ENCODE measurements at regions not wholly inside any gene's neighbourhood (a gene's known extent, or its start where the extent isn't known, plus 50 kb on each side); places are given as distances from the start of the nearest gene placed in this dataset.

DNA sequence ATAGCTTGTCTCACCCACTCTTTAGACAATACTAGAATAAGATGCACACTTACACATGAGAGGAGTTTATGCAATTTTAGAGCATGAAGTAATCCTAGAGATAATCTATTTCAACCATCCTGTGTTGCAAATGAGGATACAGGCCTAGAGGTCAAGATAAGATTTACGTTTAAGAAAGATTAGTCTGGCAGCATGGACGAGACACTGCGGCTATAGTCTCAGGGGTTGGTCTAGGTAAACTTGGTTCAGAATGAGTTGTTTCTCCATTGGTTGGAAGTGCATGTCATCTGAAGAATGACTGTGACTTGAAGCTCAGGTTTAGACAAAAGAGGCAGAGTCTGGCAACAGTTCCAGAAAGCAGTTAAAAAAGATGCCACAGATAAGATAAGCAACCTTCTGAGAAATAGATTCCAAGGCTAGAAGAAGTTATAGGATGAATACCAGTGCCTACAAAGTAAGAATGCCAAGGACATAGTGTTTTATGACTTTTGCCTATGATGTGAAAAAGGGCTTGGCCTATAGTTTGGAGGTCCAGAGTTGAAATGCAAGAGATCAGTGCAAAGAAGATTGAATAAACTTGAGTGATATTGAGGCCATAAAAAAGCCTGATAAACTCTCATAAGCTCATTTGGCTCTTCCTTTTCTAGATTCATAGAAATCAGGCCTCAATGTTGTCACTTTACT, 631.0 kb downstream of the SQOR start:
- DNase-seq: no peak

DNA sequence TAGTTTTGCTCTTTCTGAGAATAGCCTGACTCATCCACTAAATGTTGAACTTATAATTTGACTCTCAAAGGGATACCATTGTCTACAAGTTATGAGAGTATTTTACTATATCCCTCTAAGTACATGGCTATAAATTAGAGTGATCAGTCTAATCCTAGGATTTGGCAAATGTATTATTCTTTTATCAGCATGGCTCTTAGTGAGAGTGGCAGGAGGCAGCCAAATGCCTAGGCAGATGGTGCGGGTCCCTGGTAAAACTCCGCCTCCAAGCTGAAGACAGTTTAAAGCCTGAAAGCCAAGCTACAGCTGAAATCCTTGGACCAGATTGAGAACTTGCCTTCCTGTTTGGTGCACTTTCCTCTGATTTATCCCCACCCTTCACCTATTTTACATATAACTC, 631.8 kb downstream of the SQOR start:
- DNase-seq: no peak

DNA sequence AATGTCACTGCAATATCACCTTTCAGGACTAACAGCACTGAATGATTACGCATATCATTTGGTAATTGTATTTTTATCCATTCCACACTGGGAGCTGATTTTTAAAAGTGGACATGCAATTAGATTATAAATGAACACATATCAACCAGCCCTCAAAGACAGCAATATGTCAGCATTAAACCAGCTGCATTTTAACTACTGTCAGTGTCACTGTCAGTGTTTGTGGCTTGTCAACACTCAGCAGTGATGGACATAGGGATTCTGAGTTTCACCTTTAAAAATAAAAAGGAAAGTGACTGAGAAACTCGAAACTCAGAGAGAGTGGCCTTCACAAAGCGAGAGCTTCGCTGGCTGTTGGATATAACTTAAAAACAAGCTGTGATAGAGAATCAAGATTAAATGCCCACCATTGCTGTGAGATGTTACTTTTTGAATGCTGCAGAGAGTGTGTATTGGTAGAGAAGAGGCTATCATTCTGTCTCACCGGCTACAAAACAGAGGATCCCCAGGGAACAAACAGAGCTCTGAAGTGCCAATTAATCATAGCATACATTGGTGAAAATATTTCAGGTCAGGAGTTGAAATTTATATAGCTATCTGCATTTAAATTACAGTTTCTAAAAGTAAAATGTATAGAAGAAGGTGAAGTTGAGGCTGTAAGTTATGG, 635.8 kb downstream of the SQOR start:
- DNase-seq: no peak

DNA sequence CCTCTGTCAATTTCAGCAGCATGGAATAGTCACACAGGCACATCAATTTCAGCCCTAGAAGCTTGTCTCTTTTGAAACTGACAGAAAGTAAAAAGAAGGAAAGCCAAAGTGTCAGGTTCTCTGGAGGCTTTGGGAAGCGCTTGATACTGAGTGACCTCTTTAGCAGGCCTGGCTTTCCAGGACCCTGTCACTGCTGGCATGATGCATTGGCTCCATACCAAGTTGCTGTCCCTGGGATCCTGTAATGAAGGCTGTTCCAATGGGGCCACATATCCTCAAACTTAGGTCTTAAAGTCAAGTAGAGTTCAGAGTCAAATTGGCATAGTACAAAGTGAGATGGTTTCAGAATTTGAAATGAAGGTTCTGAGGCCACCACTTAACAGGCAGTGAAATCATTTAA, 640.9 kb downstream of the SQOR start:
- DNase-seq: no peak

DNA sequence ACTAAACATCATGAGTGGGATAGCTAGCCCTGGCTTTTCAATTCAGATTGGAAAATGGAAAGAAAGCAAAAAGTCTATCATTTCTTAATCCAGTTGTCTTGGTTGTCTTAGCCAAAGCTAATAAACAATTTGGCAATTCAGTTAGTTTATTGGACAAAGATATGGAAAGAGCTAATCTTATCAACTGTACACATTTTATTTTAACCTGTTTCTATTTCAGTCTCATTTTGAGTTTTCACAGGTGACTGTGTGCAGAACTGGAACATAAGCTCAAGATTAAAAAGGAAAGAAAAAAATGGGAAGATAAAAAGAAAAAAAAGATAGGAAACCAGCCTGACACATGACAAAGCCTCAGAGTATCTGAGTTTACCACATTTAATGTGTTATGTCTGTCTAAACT, 642.6 kb downstream of the SQOR start:
- DNase-seq: no peak

DNA sequence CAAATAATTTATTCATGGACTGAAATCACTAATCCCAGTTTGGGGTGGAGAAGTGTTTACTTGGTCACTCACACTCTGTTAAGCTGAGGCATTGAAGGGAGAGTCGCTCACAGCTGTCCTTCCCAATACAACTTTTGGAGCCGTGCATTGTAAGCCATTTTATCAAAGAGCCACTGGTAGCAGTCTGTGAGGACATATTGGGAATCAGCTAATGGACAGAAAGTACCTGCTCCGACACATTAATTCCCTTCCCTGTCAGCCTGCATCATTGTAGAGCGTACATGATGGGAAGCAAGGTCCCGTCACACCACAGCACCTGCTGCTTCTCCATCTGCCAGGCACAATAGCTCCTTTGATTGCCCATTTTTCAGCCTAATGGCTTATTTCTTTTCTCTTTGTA, 643.2 kb downstream of the SQOR start:
- DNase-seq: peak; percentile 87

DNA sequence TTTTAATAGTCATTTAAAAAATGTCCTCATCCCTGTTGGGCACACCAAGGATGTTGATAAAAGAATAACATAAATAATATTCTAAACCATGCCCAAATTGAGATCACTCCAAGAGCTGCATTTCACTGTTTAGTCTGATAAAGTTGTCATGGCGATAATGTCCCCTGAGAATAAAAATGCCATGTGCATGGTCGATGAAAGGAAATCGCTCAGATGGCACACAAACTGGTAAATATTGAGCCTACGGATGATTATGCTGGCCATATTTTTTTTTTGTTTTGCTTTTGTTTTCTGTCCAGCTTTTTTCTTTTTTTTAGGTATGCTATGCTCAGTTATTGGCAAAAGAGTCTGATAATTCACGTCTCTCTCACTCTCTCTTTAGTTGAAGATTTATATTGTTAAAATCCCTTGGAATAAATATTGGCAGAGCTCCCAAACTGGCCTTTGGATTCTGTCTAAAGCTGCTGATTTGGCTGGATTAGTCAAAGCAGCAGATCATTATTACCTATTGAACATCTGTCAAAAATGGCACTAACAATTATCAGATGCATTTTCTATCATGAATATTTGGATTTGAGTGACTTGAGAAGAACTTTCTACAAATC, 643.8 kb downstream of the SQOR start:
- peak; percentile 87 for DNase-seq

DNA sequence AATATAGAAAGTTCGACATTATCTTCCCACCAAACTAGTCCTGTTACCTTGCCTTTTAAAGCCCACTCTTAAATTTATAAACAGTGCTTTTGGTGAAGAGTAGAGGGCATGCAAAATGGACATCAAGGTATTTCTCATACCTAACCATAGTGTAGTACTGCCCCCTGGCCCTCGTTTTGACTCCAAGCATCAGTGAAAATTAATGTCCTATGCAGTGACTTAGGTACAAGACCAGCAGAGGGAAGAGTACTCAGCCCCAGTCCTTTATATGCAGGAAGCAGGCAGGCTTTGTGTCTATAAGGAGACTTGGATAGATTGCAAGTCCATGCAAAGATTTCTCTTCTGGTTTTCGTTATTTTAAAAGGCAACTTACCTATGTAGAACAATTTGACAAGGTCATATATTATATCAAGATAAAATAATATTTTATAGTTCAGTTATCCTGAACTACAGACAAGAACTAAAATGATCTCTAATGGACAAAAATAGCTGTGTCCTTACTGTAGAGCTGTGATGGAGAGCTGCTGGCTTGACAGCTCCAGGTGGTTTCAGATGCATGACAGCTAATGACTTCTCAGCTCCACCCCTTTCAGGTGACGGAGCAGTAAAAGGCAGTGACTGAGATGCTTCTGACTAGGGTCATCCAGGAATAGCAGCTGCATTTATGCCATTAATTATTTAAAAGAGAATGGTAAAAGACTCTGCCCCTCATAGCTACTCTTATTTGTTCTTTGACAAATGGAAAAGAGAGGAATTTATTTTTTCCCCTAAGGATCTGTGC, 646.1 kb downstream of the SQOR start:
- peak; percentile 70 for DNase-seq

DNA sequence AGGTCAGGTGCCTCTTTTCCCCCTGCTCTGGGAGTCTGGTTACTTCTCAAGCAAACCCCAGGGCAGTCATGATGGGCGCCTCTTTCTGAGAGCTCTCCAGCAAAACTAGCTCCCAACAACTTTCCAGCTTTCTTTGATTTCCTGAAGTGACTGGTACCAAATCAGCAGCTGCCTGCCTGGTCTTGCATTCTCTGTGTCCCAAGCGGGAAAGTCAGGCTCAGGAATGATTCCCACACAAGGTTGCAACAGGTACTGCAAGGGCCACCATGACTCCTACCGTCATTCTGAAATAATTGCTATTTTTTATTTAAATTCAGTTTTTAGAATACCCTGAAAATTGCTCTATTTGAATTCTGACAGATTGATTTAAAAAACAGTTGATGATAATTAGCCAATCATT, 658.7 kb downstream of the SQOR start:
- DNase-seq: no peak

DNA sequence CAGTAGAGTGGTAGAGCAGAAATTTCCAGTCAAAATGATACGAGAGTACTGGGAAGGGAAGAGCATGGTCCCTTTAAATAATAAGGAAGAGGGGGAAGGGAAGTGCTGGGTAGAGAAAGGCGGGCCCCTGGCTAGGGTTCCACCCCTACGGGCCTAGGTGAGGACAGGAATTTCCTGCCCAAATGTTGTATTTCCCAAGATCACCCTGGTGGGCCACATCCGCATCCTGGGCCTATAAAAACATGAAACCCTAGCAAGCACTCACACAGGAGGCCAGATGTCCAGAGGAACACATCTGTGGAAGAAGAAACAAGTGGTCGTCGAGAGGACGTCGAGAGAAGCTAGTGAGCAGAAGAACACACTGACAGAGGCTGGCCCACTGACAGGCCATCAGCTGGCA, 661.2 kb downstream of the SQOR start:
- DNase-seq: no peak

DNA sequence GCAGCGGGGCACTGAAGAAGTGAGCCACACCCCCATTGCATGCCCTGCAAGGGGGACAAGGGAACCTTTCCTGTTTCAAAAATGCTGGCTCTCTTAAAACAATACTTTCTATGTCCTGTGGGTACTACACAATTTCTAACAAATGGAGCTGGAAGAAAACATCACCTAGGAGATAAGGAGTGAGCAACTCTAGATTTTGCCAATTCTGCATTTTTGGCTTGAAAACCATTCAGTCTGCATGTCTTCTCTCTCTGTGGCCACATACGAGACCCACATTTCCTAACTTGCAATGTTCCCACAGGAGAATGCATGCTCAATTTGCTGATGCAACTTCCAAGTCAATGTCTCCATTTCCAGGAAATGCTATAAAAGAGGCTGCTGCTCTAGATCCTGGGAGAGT, 662.0 kb downstream of the SQOR start:
- DNase-seq: no peak

DNA sequence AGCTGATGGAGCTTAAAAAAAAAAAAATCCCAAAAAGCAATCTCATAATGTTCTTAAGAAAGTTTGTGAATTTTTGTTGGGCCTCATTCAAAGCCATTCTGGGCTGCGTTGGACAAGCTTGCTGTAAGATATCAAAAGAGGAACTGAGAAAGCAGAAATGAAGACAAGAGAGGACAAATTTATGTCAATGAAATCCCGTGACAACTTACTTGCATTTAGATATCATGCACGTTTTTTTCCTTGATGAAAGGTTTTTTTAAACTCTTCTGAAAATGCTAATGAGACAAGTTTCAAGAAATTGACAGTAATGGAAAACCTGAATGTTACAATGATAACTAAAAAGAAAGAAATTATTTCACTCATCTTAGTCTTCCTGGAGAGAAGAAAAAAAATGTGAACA, 662.9 kb downstream of the SQOR start:
- no peak for DNase-seq

DNA sequence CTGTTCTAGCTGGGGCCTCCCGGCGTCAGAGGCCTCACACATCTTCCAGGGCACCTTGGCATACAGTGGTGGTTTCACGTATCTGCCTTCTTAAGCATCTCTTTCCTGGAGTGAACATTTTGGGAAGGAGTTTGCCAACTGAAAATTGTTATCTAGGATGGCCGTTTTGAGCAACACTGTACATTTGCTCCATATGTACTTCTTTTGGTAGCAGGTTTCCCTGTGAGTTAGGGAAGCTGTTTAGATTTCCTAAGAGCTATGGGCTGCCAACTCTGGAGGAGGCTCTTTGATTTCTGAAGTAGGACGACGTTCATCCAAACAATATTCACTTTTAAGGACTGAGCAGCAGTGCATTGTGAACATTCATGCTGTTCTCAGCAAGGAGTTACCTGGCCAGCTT, 665.9 kb downstream of the SQOR start:
- DNase-seq: no peak

DNA sequence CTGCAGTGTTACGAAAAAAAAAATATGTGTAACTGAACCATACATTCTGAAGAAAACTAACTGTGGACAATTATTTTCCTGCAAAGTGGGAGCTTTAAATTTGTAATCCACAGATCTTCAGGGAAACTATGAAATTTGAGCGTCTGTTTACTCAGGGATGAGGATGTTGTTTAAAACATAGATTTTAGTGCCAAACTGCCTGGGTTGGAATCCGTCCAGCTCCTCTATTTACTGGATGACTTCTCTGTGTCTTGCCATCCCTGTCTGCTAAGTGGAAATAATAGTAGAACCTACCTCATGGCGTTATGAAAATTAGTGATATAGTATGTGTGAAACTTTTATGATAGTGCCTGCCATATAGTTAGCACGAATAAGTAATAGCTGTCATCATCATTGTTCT, 666.5 kb downstream of the SQOR start:
- no peak for DNase-seq

DNA sequence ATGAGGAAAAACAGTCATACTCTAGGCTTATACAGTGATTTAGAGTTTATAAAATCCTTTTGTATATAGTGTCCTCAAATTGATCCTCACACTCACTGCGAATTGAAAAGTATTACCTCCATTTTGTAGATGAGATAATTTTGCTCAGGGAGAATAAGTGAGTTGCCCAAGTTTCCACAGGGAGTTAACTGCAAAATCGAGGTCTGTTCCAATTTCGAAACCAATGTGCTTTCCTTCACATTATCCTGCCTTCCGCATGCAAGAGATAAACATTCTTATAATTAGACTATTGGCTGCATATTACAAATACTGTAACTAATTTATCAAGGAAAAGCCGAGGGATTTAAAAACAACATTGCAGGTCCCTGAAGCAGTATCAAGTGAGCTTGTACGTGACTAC, 667.0 kb downstream of the SQOR start:
- no peak for DNase-seq

DNA sequence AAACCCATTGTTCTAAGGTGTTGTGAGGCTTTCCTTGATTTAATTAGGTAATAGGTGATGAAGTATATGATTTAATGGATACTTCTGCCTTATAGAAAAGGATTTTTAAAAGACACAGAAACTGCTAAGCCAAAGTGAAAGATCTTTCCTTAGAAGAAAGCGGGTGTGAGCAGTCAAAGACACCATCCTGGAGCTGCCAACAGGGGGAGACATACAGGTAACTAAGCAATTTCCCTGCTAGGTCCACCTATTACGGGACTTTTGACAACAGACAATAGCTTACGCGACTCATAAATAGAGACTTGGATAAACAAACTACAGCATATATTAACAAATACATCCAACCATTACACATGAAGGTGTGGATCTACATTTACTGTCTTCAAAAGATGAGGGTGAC, 669.5 kb downstream of the SQOR start:
- DNase-seq: no peak

DNA sequence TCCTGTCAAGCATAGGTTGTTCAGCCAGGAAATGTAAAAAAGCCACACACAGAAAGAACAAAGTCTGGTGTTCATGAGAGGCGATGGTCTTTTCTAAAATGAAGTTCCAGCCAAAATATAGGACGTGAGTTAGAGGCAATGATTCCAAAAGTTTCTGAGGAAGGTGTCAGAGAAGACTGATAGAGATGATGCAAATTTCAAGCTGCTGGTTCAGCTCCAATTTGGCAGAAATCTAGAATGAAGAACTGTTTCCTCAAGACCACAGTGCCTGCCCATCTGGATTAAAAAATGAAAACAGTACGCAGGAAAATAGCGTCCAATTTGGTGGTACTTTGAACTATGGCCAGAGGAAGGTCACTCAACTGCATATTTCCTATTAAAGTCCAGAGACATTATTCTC, 672.9 kb downstream of the SQOR start:
- no peak for DNase-seq

DNA sequence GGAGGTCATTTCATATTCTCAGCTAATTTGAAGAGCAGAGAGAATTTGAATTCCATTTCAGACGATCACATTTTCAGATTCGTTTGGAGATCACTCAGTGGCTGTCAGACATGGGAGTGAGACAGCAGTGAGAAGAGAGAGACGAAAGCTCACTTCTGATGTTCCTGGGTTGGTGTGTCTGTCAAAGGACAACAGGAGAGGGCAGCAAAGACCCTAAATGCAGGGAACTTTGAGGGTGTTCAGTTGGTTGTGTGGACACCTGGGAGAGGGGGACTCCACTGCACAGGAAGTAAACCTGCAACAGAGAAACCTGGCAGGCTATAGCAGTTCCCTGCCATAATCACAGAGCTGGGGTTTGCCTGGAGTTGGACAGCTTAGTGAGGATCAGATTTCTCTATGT, 675.1 kb downstream of the SQOR start:
- no peak for DNase-seq

DNA sequence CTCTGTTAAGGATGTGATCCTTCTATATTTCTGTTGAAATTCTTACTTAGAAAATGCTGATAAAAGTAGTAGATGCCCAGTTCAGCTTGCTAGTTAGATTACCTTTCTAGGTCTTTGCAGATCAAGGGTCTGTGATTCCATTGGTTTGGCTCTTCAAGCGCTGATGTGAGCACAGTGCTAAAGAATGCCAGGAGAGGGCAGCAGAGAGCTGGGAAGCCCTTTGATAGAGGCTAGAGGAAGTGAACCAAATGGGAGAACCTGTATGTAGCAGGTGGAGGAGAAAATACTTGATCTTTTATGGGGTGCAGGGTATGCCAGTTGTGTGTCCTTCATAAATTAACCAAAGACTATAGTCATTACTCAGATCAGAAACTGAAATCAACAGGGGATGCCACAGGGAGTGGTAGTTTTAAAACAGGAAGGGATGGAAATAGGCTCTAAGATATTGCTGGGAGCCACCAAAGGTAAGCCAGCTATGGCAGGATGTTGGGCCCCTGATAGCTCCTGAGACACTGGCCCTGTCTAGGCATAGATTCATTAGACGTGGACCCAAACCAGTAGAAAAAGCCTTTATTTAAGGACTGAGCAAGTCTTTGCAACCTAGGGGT, 677.4 kb downstream of the SQOR start:
- peak; percentile 35 for DNase-seq

DNA sequence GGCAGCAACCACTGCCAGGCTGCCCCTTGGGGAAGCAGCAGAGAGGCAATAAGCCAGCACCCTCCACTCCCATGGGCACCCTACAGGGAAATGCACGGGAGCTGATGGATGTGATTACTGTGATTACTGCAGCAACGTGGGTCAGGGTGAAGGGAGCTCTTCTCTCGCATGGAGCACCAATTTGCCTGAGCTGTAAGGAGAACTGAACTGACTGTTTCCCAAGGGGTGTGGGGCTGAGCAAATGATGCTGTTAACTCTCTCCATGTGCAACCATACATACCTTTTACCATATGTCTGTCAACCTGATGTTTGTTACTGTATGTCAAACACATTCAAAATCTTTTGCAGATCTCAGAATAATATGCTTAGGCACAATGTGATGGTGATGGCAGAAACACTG, 680.6 kb downstream of the SQOR start:
- DNase-seq: no peak

DNA sequence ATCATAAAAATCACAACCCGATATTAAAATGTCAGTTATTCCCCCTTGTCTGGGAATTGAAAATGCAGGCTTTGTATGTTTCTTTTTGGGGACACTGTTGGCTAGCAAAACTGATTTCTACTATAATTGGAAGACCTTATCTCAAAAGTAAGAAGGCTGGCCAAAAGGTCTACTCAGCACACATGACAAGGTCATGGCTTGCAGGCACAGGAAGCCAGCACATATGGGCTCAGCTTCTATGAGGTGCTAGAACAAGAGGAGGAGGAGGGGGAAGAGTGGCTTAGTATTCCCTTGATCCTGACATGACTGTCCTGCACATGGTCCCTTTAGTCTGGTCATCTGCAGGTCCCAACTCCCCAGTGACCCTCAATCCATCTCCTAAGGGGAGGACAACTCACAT, 681.2 kb downstream of the SQOR start:
- no peak for DNase-seq

DNA sequence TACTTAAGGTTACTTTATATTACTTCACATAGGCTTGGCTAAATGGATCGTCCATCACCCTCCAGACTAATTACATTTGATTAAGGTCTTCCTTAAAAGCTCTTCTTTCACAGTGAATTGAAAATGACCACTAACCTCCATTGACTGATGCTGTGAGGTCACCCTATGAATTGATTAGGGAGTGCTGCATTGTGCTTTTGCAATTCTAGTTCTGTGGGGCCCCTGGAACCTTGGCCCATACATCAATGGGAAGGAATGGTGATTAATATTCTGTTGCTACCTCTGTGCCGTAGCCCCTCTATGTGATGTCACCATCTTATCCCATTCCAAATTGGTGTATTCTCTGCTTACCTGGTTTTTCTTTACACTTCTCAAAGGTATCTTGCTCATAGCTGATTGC, 682.2 kb downstream of the SQOR start:
- DNase-seq: no peak

DNA sequence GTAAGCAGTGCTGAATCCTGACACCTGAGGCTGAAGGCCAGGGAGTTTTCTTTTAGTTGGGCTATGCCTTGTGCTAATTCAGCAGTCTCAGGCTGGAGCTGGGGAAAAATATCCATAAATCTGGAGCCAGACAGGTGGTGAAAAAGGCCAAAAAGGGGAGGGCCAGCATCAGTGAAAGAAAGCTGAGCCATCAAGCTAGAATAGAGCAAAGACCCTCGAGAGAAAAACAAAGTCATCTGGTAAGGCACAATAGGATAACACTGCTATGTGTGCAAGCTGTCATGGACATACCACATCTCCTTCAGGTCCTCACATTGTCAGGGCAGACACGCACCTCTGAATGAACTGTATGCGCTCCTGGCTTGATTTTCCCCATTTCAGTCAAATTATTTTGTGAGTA, 687.9 kb downstream of the SQOR start:
- peak; percentile 12 for DNase-seq

DNA sequence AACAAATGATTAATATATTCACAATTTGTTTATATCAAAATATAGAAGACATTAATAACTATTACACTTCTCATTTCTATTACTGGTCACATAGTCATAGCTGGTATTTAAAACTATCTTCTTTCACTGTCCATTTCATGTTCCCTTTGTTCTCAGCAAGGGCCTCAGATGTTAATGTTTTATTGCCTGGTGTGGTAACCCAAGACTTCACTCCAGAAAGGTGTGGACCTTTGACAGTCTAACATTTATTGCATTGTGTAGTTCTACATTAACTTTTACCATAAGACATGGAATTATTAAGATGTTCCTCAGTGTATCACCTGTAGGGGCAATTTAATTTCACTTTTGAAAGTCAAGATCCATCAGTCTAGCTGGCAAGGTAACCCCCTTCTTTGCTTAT, 691.3 kb downstream of the SQOR start:
- no peak for DNase-seq

Data from NCI-H748 treated with DMSO at 0.1 percent for 48 hours (cell line).